ENCODE measurements at regions not wholly inside any gene's neighbourhood (a gene's known extent, or its start where the extent isn't known, plus 50 kb on each side); places are given as distances from the start of the nearest gene placed in this dataset.
A peak's percentile ranks its signal among the peaks of the same experiment; 100 is the strongest.

DNA sequence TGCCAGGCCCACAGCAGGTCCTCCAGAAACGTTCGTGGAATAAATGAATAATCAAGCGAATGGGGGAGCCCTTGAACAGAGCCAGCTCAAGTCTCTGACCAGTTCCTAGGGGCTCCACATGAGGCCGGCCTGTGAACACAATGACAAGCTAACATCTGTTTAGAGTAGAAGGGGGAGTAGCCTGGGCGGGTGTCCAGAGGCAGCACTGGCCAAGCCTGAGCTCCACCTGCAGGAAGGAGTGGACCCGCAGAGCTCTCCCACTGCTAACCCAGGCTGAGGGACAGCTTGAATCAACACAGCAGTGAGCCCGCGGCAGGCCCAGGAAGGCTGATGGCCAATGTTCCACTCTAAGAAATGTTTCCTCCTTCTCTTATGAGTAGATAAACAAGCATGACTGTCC is 234.8 kb upstream of the RAB6C start:
- ATAC-seq (ENCODE audit: low read depth) (no peak), DNase-seq (ENCODE audit: low spot score) (no peak)
- no peak for TF ChIP-seq CTCF (IDR thresholded peaks at IDR 0.05; ENCODE audit: poor library complexity, severe bottlenecking)
- Histone ChIP-seq H3K4me1 (ENCODE audit: insufficient read depth, poor library complexity, severe bottlenecking) (no peaks in the 10 kb centered on the region), H3K36me3 (ENCODE audit: low read depth) (no peaks in the 10 kb centered on the region), H3K4me3 (ENCODE audit: severe bottlenecking) (no peak overlapping the region), H3K27me3 (ENCODE audit: insufficient read depth, poor library complexity, severe bottlenecking) (no peaks in the 10 kb centered on the region), H3K9me3 (ENCODE audit: severe bottlenecking) (no peaks in the 10 kb centered on the region), H3K27ac (ENCODE audit: poor library complexity, severe bottlenecking) (no peak overlapping the region)

- no peak for DNase-seq (ENCODE audit: low spot score)
- no peaks in the 10 kb centered on the region for H3K9me3 ChIP-seq (ENCODE audit: severe bottlenecking)
- no peak for TF ChIP-seq CTCF (IDR thresholded peaks at IDR 0.05; ENCODE audit: poor library complexity, severe bottlenecking)
- no peaks in the 10 kb centered on the region for H3K4me1 ChIP-seq (ENCODE audit: insufficient read depth, poor library complexity, severe bottlenecking)
- no peak overlapping the region for H3K27ac ChIP-seq (ENCODE audit: poor library complexity, severe bottlenecking)
- ATAC-seq (ENCODE audit: low read depth), result no peak
- no peak overlapping the region for H3K4me3 ChIP-seq (ENCODE audit: severe bottlenecking)
- no peaks in the 10 kb centered on the region for H3K36me3 ChIP-seq (ENCODE audit: low read depth)
- H3K27me3 ChIP-seq (ENCODE audit: insufficient read depth, poor library complexity, severe bottlenecking), result no peaks in the 10 kb centered on the region
Observed at GRCh38 chr2:129747500-129748125, 231.9 kb upstream of the RAB6C start.

DNA sequence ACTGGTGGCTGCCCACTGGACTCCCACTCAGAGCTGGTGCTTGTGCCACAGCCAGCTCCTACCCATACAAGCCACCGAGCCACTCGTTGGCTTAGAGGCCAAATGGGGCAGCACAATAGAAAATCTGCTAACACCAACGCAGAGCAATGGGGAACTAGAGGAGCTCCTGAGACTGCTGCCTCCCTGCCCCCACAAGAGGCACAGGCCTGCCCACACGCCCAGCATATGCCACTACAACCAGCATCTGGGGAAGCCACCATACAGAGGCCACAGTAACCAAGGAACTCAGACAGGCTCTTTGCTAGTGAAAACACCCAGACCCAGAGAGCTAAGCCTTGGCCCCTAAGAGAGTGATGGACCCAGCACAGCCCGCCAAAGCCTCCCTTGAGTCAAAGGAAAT is 231.2 kb upstream of the RAB6C start:
- H3K9me3 ChIP-seq (ENCODE audit: severe bottlenecking), result no peaks in the 10 kb centered on the region
- H3K4me3 ChIP-seq (ENCODE audit: severe bottlenecking), result no peak overlapping the region
- H3K27ac ChIP-seq (ENCODE audit: poor library complexity, severe bottlenecking), result no peak overlapping the region
- no peaks in the 10 kb centered on the region for H3K4me1 ChIP-seq (ENCODE audit: insufficient read depth, poor library complexity, severe bottlenecking)
- no peak for TF ChIP-seq CTCF (IDR thresholded peaks at IDR 0.05; ENCODE audit: poor library complexity, severe bottlenecking)
- no peaks in the 10 kb centered on the region for H3K36me3 ChIP-seq (ENCODE audit: low read depth)
- no peaks in the 10 kb centered on the region for H3K27me3 ChIP-seq (ENCODE audit: insufficient read depth, poor library complexity, severe bottlenecking)
- ATAC-seq (ENCODE audit: low read depth) (no peak), DNase-seq (ENCODE audit: low spot score) (no peak)

- no peak for DNase-seq (ENCODE audit: low spot score)
Observed at GRCh38 chr2:129748653-129749052, 230.8 kb upstream of the RAB6C start.

More at GRCh38 chr2:129748653-129749052, 230.8 kb upstream of the RAB6C start:
- Histone ChIP-seq H3K36me3 (ENCODE audit: low read depth) (no peaks in the 10 kb centered on the region), H3K4me1 (ENCODE audit: insufficient read depth, poor library complexity, severe bottlenecking) (no peaks in the 10 kb centered on the region), H3K9me3 (ENCODE audit: severe bottlenecking) (no peaks in the 10 kb centered on the region), H3K27me3 (ENCODE audit: insufficient read depth, poor library complexity, severe bottlenecking) (no peaks in the 10 kb centered on the region), H3K27ac (ENCODE audit: poor library complexity, severe bottlenecking) (no peak overlapping the region), H3K4me3 (ENCODE audit: severe bottlenecking) (no peak overlapping the region)
- peak; percentile 90 for ATAC-seq (ENCODE audit: low read depth)
- peak; percentile 36 for TF ChIP-seq CTCF (IDR thresholded peaks at IDR 0.05; ENCODE audit: poor library complexity, severe bottlenecking)
